GM18511 (cell line): ENCODE measurements at regions not wholly inside any gene's neighbourhood (a gene's known extent, or its start where the extent isn't known, plus 50 kb on each side); places are given as distances from the start of the nearest gene placed in this dataset.
"Not testable (repeated sequence)": the region's sequence is repeated elsewhere in the genome, so short reads cannot be mapped to it uniquely, and the experiment has no call there.

Experiments used
- ATAC-seq: cut with Tn5 transposase; IDR thresholded peaks from one replicate; pipeline ENCODE4 v1.9.1; 2021; ENCODE audit warnings: mild to moderate bottlenecking, moderate library complexity; ENCODE audit not compliant: unreplicated experiment

DNA sequence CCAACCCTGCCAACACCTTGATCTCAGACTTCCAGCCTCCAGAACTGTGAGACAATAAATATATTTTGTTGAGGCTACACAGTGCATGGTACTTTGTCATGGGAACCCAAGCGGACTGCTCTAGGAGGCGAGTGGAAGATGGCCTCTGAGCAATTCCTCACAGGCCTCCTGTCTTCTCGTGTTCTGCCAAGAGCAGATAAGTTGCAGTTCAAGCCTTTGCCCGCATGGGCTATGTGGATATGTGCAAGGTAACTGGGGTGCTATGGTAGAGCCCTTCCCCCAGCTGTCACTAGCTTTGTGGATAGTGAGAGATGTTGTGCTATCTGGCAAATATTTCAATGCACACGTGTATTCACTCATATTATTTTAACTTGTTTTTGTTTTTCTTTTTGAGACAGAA is 156.0 kb upstream of the BCOR start:
- no peak for ATAC-seq

GRCh38 chrX:40249582-40249981 is 151.8 kb upstream of the BCOR start:
- no peak for ATAC-seq

GRCh38 chrX:40248822-40249221 is 151.1 kb upstream of the BCOR start:
- no peak for ATAC-seq

DNA sequence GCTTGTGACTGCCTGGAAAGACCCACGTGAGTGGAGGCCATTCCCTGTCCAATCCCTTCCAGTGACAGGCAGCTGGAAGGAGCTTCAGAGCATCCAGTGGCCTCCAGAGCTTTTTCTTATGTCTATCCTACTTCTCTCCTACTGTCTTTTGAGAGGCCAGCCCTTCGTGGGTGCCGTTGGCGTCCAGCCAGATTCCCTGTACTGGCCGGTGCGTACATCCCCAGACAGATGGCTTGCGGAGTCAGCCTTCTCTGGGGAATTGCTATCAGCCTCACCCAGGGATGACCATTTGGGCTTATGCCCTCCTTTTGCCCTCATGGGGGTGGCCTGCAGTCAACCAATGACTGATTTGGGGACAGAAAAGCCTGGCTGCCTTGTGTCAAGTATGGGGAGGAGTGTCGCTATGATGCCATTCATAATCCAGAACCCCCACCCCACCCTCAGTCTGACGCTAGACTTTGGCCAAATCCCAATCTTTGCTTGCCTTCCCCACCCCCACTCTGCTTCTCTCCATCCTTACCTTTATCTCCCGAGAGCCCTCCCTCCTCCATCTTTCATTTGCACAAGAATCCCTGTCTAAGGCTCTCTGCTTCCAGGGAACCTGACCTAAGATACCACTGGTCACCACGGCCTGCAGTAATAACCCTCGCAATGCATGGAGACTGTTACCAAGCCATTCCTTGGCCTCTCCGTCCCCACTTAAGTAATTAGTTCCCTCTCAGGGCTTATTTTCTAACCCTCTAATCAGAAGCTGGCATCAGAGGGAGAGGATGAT is 150.3 kb upstream of the BCOR start:
- ATAC-seq, result no peak

- ATAC-seq, result no peak
Observed at GRCh38 chrX:40247382-40247781, 149.6 kb upstream of the BCOR start.

DNA sequence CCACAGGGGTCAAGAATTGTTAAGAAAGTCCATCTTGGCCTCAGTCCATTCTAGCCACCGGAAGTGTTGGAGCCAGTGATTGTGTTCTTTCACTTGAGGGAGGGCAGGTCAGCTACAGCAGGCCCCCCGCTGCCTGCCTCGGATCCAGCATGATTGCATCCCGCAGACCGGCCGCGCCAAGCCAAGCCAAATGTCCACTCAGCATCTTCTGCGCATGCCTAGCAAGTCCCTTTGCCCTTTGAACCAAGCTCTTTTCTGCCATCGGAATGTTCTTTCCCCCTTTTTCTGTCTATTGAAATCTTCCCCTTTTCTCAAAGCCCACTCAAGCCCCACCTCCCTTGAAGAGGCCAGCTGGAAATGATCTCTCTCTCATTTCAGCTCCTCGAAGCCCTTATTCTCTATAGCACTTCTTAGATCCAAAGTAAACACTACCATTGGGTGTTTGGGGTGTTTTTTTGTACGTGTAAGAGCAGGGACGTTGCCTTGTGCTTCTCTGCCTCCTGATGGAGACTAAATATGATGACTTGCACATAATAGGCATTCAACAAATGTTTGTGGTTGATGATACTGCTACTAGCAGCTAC is 147.8 kb upstream of the BCOR start:
- no peak for ATAC-seq

DNA sequence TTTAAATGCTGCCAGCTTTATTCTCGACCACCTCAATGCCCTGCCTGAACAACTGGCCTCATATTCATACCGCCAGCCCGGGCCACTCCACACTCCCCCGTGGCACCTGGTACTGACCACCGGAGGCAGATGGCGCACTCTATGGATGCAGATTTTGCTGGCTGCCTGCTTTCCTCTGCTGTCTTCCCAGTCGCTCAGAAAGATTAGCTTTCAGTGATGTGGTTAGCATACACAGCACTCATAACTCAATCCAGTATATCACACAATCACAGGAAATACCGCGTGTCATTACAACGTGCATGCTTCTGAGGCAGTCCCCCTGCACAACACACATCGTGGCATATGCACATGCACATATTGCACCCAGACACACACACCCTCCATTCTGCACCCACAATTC is 147.2 kb upstream of the BCOR start:
- no peak for ATAC-seq

DNA sequence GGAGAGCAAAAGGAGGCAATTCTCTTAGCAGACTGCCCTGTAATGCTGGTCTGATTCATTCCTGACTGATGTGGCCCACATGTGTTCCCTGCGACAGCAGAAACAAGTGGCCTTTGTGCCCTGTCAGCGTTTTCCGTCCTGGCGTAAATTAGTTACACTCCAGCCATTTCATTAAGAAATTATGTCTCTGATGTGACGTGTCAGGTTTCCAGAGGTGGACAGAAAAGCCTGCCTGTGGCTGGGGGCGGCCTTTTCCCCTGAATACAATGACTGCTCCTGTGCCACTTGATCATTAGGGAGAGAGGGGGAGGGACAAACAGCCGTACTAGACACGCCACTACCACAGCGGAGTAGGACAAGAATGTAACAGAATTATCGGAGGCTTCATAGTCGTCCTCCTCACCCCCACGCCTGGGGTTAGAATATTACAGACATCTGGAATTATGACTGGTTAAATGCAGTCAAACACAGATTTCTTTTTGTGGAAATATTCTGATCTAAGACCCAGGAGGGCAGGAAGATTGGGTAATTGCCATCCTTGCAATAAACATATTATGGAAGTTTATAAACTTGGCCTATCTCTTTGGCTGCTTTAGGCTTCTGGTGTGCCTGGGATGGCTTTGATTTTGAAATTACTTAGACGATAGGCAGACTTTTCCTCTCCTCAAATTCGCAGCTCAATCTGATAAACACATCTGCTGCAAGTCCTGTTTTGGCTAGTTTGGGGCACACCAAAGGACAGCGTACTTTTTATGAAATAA is 146.2 kb upstream of the BCOR start:
- ATAC-seq, result no peak

DNA sequence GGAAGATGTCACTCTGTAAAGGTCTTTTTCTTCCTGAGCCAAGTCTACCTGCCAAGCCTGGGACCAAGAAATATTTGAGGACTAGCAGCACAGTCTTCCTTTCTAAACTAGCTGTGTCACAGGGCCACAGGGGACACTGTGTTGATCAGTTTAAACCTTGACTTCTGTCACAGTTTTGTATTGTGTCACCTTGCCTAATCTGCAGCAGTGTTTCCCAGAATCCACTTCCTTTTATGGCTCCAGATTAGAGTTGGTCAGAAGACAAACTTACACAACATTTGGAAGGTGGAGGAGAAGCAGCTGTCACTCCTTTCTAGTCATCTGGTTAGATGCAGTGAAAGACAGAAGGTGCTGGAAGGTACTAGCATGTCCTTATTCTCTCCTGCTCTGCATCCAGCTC is 143.1 kb upstream of the BCOR start:
- ATAC-seq, result no peak

GRCh38 chrX:40237731-40238178 is 140.0 kb upstream of the BCOR start:
- ATAC-seq, result no peak

DNA sequence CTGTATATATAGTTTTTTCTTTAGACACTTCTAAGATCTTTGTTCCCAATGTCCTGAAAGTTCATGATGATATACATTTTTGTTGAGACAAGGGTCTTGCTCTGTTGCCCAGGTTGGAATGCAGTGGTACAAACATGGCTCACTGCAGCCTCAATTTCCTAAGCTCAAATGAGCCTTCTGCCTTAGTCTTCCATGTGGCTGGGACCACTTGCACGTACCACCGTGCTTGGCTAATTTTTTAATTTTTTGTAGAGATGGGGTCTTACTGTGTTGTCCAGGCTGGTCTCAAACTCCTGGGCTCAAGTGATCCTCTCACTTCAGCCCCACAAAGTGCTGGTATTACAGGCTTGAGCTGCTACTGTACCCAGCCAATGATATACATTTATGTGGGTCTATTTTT is 132.9 kb upstream of the BCOR start:
- no peak for ATAC-seq

DNA sequence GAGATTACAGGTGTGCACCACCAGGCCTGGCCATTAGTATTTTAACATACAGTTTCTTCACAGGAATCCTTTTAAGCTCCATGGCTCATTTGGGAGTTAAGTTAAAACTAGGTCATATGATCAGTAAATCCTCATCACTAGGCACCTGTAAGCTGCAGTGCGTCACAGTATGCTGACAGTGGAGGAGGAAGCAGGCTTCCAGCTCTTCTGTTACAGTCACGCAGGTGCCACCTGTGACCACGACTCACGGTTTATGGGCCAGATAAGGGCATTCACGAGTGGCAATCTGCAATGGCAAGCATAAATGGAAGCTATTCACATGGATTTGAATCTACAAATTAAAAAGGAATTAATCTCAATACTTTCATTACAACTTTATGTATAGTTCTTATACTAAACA is 129.4 kb upstream of the BCOR start:
- ATAC-seq, result no peak

DNA sequence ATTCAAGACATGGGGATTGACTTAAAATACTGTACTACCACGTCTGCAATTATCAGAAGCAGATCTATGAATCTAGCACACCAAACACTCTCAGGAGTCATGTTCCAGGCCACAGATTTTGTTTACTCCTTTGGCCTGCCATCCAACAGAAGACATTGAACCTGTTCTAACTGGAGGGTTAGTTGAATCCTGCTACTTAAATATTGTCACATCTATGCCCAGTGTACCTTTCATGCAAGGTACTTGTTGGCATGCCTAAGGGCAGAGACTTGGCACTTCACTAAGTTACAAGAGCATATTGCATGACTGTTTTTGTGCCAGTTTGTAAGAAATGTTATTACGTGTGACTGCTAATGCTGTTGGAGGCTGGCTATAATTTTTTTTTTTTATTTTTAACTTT is 126.9 kb upstream of the BCOR start:
- ATAC-seq, result no peak

- ATAC-seq, result not testable (repeated sequence)
Observed at GRCh38 chrX:40222612-40223011, 124.9 kb upstream of the BCOR start.

DNA sequence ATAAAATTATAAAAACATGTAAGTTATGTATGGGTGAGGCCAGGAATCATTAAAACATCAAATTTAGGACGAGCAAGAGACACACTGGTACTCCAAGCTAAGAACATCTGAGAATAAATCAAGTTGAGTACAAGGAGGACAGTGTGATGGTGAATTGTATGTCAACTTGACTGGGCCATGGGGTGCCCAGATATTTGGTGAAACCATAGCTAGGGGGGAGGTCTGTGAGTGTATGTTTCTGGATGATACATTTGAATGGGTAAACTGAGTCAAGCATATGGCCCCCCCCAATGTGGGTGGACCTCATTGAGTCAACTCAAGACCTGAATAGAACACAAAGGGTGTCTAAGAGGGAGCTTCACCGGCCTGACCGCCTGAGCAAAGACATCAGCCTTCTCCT is 115.3 kb upstream of the BCOR start:
- ATAC-seq, result no peak

GRCh38 chrX:40209951-40210617 is 112.3 kb upstream of the BCOR start:
- no peak for ATAC-seq

GRCh38 chrX:40207626-40208025 is 109.9 kb upstream of the BCOR start:
- no peak for ATAC-seq

DNA sequence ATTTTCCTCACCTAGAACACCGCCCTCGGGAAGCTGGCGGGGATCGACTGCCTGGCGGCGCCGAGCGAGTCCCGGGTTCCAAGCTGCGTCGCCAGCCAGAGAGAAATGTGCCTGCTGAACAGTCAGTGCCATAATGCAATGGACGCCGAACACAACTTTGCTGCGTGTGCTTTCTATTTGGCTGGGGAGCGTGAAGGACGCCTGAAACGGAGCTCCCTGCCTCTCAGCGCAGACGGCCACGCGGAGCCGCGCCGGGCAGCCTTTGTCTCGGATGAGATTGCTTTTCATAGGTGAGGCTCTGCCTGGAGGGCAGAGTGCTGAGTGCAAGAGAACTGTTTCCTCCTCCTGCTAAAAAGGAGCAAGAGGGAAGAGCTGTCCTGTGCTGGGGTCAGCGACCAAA is 107.7 kb upstream of the BCOR start:
- no peak for ATAC-seq

DNA sequence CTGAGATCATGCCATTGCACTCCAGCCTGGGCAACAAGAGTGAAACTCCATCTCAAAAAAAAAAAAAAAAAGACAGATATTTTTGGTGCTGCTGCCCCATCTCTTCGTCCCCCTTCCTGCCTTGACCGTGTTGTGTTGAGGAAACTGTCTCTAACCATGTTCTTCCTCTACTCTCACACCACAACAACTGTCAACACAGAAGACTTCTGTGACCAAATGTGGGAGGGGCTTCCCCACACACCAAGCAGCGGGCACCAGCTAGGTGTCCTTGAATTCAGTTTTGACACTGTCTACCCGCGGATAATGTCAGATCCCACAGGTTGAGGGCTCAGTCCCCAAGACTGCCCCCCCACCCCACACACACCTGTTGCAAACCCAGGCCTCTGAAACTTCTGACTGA is 104.7 kb upstream of the BCOR start:
- no peak for ATAC-seq

DNA sequence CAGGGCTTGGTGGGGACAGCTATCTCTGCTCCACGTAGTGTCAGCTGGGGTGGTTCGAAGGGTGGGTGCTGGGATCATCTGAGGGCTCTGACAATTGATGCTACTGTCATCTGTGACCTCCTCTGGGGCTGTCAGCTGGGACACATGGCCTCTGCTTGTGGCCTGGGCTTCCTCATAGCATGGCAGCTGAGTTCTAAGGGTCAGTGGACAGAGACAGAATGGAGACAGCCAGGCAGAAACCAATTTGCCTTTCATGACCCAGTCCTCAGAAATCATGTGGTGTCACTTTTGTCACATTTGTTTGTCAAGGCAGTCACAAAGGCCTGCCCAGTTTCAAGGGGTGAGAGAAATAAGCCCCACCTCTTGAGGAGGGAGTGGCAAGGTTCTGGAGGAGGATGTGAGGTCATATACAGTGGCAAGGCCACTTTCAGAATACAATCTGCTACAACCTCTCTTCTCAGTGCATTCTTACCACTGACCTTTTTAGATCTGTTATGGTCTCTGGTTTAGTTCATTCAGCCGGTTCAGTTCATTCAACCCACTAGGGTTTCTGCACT is 103.6 kb upstream of the BCOR start:
- peak; percentile 89 for ATAC-seq

DNA sequence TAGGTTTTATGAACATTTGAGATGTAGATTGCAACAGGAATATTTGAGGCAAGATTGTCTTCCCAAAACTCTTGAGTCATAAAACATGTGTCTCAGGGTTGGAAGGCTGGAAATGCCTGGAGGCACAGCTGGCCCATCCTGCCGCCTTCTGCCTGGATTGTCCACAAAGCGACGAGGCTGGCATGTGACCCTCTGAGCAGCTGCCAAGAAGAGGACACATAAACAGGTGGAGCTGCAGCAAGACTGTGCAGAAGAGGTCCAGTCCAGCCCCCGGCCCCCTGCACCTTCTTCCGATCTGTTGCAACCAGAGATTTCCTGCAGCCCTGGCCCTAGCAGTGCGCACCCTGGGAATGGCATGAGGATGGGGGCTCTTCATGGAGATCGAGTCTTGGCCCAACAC is 101.9 kb upstream of the BCOR start:
- no peak for ATAC-seq
